Renal pelvis (tissue), 1 donor: ENCODE measurements at regions not wholly inside any gene's neighbourhood (a gene's known extent, or its start where the extent isn't known, plus 50 kb on each side); places are given as distances from the start of the nearest gene placed in this dataset.
"Not testable (repeated sequence)": the region's sequence is repeated elsewhere in the genome, so short reads cannot be mapped to it uniquely, and the experiment has no call there.

Experiments
- DNase-seq: peaks from one replicate; pipeline ENCODE4 v3.0.0-alpha.2; 2013

GRCh38 chr7:135872861-135873260 is 104.3 kb downstream of the MTPN start:
- DNase-seq, result not testable (repeated sequence)

GRCh38 chr7:135862586-135863340 is 114.2 kb upstream of the FAM180A start:
- DNase-seq, result peak; percentile 8

- DNase-seq, result no peak
These were observed 110.9 kb upstream of the FAM180A start for GRCh38 chr7:135859538-135859937.

- no peak for DNase-seq
These were observed 110.2 kb upstream of the FAM180A start for GRCh38 chr7:135858851-135859250.

- no peak for DNase-seq
These were observed 109.8 kb upstream of the FAM180A start for GRCh38 chr7:135858379-135858778.

GRCh38 chr7:135857519-135858274 is 109.1 kb upstream of the FAM180A start:
- no peak for DNase-seq

- DNase-seq, result no peak
These were observed 107.9 kb upstream of the FAM180A start for GRCh38 chr7:135856356-135857144.

- DNase-seq, result peak; percentile 52
These were observed 107.2 kb upstream of the FAM180A start for GRCh38 chr7:135855846-135856245.

GRCh38 chr7:135853499-135853898 is 104.9 kb upstream of the FAM180A start:
- peak; percentile 26 for DNase-seq

- no peak for DNase-seq
These were observed 104.4 kb upstream of the FAM180A start for GRCh38 chr7:135853008-135853407.

- no peak for DNase-seq
These were observed 98.6 kb upstream of the FAM180A start for GRCh38 chr7:135847242-135847641.

- no peak for DNase-seq
These were observed 97.7 kb upstream of the FAM180A start for GRCh38 chr7:135846339-135846738.

GRCh38 chr7:135845415-135846075 is 96.9 kb upstream of the FAM180A start:
- DNase-seq, result no peak

GRCh38 chr7:135844903-135845302 is 96.3 kb upstream of the FAM180A start:
- DNase-seq, result no peak

- no peak for DNase-seq
These were observed 94.6 kb upstream of the FAM180A start for GRCh38 chr7:135843214-135843613.

- no peak for DNase-seq
These were observed 94.0 kb upstream of the FAM180A start for GRCh38 chr7:135842446-135843179.

GRCh38 chr7:135840591-135840990 is 92.0 kb upstream of the FAM180A start:
- no peak for DNase-seq

- no peak for DNase-seq
These were observed 89.1 kb upstream of the FAM180A start for GRCh38 chr7:135837675-135838074.

- no peak for DNase-seq
These were observed 85.7 kb upstream of the FAM180A start for GRCh38 chr7:135834266-135834665.

GRCh38 chr7:135833642-135834041 is 85.0 kb upstream of the FAM180A start:
- DNase-seq, result no peak
